HG03139 (cell line): ENCODE measurements at regions not wholly inside any gene's neighbourhood (a gene's known extent, or its start where the extent isn't known, plus 50 kb on each side); places are given as distances from the start of the nearest gene placed in this dataset.
A peak's percentile ranks its signal among the peaks of the same experiment; 100 is the strongest.
"Not testable (repeated sequence)": the region's sequence is repeated elsewhere in the genome, so short reads cannot be mapped to it uniquely, and the experiment has no call there.

Experiments
- ATAC-seq: cut with Tn5 transposase; IDR thresholded peaks from one replicate; pipeline ENCODE4 v1.9.1; 2021; ENCODE audit not compliant: unreplicated experiment

DNA sequence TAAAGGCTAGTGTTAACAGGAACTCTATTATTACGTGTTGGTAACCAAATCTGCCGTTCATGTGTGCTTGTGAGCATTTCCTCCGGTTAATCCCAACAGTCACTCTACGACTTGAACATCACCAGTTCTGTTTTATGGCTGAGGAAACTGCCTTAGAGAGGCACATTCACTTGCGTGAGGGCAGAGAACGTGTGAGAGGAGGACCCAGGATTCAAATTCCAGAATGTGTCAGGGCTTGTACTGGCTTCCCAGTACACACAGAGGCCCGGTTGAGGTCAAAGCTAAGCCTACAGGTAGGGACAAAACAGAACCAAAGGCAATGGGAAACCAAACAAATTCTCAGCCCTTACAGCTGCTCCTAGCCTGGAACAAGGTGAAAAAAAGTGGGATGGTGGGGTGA is 66.9 kb upstream of the TENM4 start:
- ATAC-seq, result no peak

GRCh38 chr11:79506734-79507344 is 66.0 kb upstream of the TENM4 start:
- ATAC-seq, result no peak

- no peak for ATAC-seq
Observed at GRCh38 chr11:79506124-79506523, 65.3 kb upstream of the TENM4 start.

DNA sequence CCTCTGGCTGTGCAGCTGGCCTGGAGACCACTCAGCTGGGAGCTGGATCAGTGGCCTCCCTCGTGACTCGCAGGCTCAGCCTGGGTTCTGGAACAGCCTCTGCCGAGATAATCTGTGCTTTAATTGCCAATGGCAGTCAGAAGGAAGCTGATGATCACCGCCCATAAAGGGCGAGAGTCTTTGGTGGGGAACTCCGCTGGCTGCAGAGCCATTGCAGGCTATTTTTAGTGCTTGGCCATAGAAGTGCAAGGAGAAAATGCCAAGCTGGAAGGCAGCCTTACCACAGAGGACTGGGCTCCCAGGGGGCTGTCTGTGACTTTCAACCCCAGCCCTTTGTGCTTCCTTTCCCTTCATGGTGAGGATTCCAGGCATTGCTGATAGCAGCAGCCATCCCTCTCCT is 62.2 kb upstream of the TENM4 start:
- no peak for ATAC-seq

DNA sequence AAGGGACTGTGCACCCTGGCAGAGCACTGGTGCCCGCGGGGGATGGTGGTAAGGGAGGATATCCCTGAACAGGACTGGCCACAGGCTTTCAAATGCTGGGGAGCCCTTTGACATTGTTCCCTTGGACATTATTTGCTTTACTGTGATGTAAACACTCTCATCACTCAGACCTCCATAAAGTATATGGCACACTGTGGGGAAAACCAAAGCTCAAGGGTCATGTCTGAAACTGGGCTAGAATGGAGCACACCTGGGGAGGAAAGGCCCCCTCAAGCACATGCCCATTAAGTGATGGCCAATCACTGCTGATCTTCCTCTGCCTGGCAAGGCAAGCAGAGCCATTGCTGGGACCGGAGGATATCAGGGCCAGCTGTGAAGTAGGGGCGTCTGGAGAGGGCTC is 60.9 kb upstream of the TENM4 start:
- no peak for ATAC-seq

DNA sequence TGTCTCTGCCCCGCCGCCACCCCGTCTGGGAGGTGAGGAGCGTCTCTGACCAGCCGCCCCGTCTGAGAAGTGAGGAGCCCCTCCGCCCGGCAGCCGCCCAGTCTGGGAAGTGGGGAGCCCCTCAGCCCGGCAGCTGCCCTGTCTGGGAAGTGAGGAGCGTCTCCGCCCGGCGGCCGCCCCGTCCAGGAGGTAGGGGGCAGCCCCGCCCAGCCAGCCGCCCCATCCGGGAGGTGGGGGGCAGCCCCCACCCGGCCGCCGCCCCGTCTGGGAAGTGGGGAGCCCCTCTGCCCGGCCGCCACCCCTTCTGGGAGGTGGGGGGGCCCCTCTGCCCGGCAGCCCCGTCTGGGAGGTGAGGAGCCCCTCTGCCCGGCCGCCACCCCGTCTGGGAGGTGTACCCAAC is 59.1 kb upstream of the TENM4 start:
- ATAC-seq, result not testable (repeated sequence)

DNA sequence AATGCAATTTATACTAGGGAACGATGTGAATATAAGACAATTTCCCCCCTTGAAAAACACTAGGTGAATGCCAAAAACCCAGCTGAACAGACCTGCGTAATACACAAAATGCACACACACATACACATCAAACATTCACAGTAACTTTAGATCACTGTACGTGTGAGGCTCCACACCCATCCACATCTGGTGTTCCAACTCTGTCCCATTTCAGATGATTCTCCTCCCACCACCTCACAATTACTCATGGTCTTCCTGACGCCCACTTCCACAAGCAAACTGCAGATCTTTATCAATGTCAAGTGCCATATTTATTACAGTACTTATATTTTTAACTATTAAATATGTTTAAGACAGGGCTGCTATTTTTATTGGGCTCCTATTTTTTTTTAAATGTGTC is 57.8 kb upstream of the TENM4 start:
- ATAC-seq, result no peak

DNA sequence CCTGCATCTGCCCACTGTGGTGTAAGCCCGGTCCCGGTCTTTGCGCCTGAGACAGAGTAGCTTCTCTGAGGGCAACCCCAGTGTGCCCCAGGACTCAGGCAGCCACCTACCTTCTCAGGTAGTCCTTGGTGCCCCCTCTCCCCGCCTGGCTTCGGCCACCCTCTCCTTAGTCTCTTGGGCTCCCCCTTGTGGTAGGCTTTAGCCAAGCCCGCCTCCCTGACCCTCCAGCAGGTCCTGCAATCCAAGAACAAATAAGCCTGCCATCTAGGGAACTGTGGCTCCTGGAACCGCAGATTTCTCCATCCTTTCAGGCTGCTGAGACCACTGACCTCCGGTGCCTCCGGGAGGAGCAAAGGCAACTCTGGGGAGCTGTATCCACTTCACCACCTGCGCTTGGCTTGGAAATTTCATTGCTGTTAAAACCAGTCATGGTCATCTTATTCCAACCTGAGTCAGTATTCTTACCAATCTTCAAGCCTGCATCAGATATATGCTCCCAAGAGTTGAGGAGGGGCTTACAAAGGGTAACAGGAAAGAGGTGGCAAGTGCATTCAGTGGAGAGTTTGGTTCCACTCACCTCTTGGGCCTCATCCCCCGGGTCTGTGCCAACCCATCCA is 52.8 kb upstream of the TENM4 start:
- peak; percentile 90 for ATAC-seq

- no peak for ATAC-seq
Observed at GRCh38 chr11:79492008-79492407, 51.2 kb upstream of the TENM4 start.
